Loucy (cell line): ENCODE measurements at regions not wholly inside any gene's neighbourhood (a gene's known extent, or its start where the extent isn't known, plus 50 kb on each side); places are given as distances from the start of the nearest gene placed in this dataset.

Experiments used
- CTCF ChIP-seq: fragments of 200-600 bp; sonication (generic); conservative IDR thresholded peaks from 2 replicates; pipeline ENCODE4 v1.5.1; 2014; ENCODE audit warnings: mild to moderate bottlenecking, antibody characterized with exemption, low read length
- EZH2phosphoT487 ChIP-seq: fragments of 200-600 bp; IDR thresholded peaks from 2 replicates; pipeline ENCODE4 v1.6.1; 2018; ENCODE audit warnings: antibody characterized with exemption, mild to moderate bottlenecking, moderate library complexity, borderline replicate concordance

- no peak for TF ChIP-seq CTCF
- no peak for TF ChIP-seq EZH2phosphoT487
Measured at GRCh38 chr5:96315431-96315830, 117.6 kb downstream of the PCSK1 start.
